Parathyroid adenoma (tissue), 2 donors: ENCODE measurements at regions not wholly inside any gene's neighbourhood (a gene's known extent, or its start where the extent isn't known, plus 50 kb on each side); places are given as distances from the start of the nearest gene placed in this dataset.

Experiments
- H2AFZ ChIP-seq: fragments of 300-600 bp; sonication (generic); one replicate; pipeline ENCODE4 v1.7.0; 2017; ENCODE audit warnings: antibody characterized with exemption, mild to moderate bottlenecking
- H3K27ac ChIP-seq: fragments of 300-600 bp; sonication (generic); one replicate; pipeline ENCODE4 v1.7.0; 2017
- H3K27me3 ChIP-seq: fragments of 300-600 bp; sonication (generic); one replicate; pipeline ENCODE4 v1.7.0; 2017; ENCODE audit warnings: low read length; ENCODE audit not compliant: control insufficient read depth, insufficient read depth
- H3K36me3 ChIP-seq: fragments of 300-600 bp; sonication (generic); one replicate; pipeline ENCODE4 v1.7.0; 2017; ENCODE audit warnings: low read length; ENCODE audit not compliant: control insufficient read depth, insufficient read depth
- H3K4me1 ChIP-seq: fragments of 300-600 bp; sonication (generic); one replicate; pipeline ENCODE4 v1.7.0; 2017; ENCODE audit warnings: control low read depth
- H3K4me2 ChIP-seq: fragments of 300-600 bp; sonication (generic); one replicate; pipeline ENCODE4 v1.7.0; 2017; ENCODE audit warnings: low read length
- H3K4me3 ChIP-seq: fragments of 300-600 bp; sonication (generic); one replicate; pipeline ENCODE4 v1.7.0; 2017; ENCODE audit warnings: low read depth, low read length
- H3K79me2 ChIP-seq: fragments of 300-600 bp; sonication (generic); one replicate; pipeline ENCODE4 v1.7.0; 2017; ENCODE audit warnings: control low read depth
- H3K9ac ChIP-seq: fragments of 300-600 bp; sonication (generic); one replicate; pipeline ENCODE4 v1.7.0; 2017; ENCODE audit warnings: mild to moderate bottlenecking
- H3K9me3 ChIP-seq: fragments of 300-600 bp; sonication (generic); one replicate; pipeline ENCODE4 v1.7.0; 2017; ENCODE audit warnings: low read length; ENCODE audit not compliant: control insufficient read depth
- CTCF ChIP-seq: fragments of 300-600 bp; sonication (generic); IDR thresholded peaks from one replicate; pipeline ENCODE4 v1.7.0; 2017; ENCODE audit warnings: antibody characterized with exemption, mild to moderate bottlenecking
- donor health status: primary hyperparathyroidism.

- Histone ChIP-seq H3K4me1 (no peaks in the 10 kb centered on the region), H3K4me2 (no peak overlapping the region), H3K9me3 (no peaks in the 10 kb centered on the region), H3K4me3 (no peak overlapping the region), H3K27ac (no peak overlapping the region), H2AFZ (no peak overlapping the region), H3K36me3 (no peaks in the 10 kb centered on the region), H3K9ac (no peak overlapping the region), H3K27me3 (no peaks in the 10 kb centered on the region), H3K79me2 (no peaks in the 10 kb centered on the region)
- no peak for TF ChIP-seq CTCF
Measured at GRCh38 chr18:38368246-38368645, 802.6 kb upstream of the CELF4 start.

GRCh38 chr18:38367473-38367872 is 801.9 kb upstream of the CELF4 start:
- TF ChIP-seq CTCF = no peak
- Histone ChIP-seq H3K27ac (no peak overlapping the region), H3K4me3 (no peak overlapping the region), H3K9me3 (no peaks in the 10 kb centered on the region), H3K79me2 (no peaks in the 10 kb centered on the region), H3K27me3 (no peaks in the 10 kb centered on the region), H3K4me1 (no peaks in the 10 kb centered on the region), H3K9ac (no peak overlapping the region), H3K36me3 (no peaks in the 10 kb centered on the region), H2AFZ (no peak overlapping the region), H3K4me2 (no peak overlapping the region)

GRCh38 chr18:38362286-38362792 is 796.7 kb upstream of the CELF4 start:
- H3K9me3 ChIP-seq = no peaks in the 10 kb centered on the region
- H3K4me1 ChIP-seq = no peaks in the 10 kb centered on the region
- H3K4me3 ChIP-seq = no peak overlapping the region
- H3K27me3 ChIP-seq = no peaks in the 10 kb centered on the region
- no peak for TF ChIP-seq CTCF
- no peak overlapping the region for H3K27ac ChIP-seq
- H3K9ac ChIP-seq = no peak overlapping the region
- H3K36me3 ChIP-seq = no peaks in the 10 kb centered on the region
- H3K4me2 ChIP-seq = no peak overlapping the region
- no peak overlapping the region for H2AFZ ChIP-seq
- H3K79me2 ChIP-seq = no peaks in the 10 kb centered on the region

GRCh38 chr18:38358805-38359657 is 793.4 kb upstream of the CELF4 start:
- Histone ChIP-seq H3K27ac (no peak overlapping the region), H3K4me2 (no peak overlapping the region), H3K9ac (no peak overlapping the region), H3K9me3 (no peaks in the 10 kb centered on the region), H3K27me3 (no peaks in the 10 kb centered on the region), H3K79me2 (no peaks in the 10 kb centered on the region), H3K4me1 (no peaks in the 10 kb centered on the region), H3K36me3 (no peaks in the 10 kb centered on the region), H3K4me3 (no peak overlapping the region), H2AFZ (no peak overlapping the region)
- TF ChIP-seq CTCF = no peak

- Histone ChIP-seq H3K27me3 (no peaks in the 10 kb centered on the region), H3K79me2 (no peaks in the 10 kb centered on the region), H3K9ac (no peak overlapping the region), H3K36me3 (no peaks in the 10 kb centered on the region), H3K4me1 (no peaks in the 10 kb centered on the region), H3K27ac (no peak overlapping the region), H3K4me3 (no peak overlapping the region), H3K4me2 (no peak overlapping the region), H2AFZ (no peak overlapping the region), H3K9me3 (no peaks in the 10 kb centered on the region)
- TF ChIP-seq CTCF = no peak
Measured at GRCh38 chr18:38353149-38353548, 787.6 kb upstream of the CELF4 start.
